Endothelial cell of umbilical vein (primary cell): ENCODE measurements at regions not wholly inside any gene's neighbourhood (a gene's known extent, or its start where the extent isn't known, plus 50 kb on each side); places are given as distances from the start of the nearest gene placed in this dataset.

Experiments
- BruUV-seq: library from RNA; stranded (reverse); fragments of 400-500 nt; replicated peaks from 2 replicates; lab custom pipeline; 2021; lab: Mats Ljungman, UMichigan
- CTCF ChIA-PET: fragments of 300-600, 350-600 bp; sonication (Branson Sonifier 250); formaldehyde crosslinking; loops from one replicate; lab custom pipeline; 2021; ENCODE audit warnings: antibody characterized with exemption, inconsistent platforms; lab: Charles Lee
- POLR2A ChIA-PET: fragments of 300-600, 350-600 bp; sonication (Branson Sonifier 250); formaldehyde crosslinking; loops from one replicate; lab custom pipeline; 2021; ENCODE audit warnings: antibody characterized with exemption, inconsistent platforms; lab: Charles Lee
- DNase-seq: peaks from one replicate; pipeline ENCODE4 v3.0.0-alpha.2; 2011; ENCODE audit warnings: low read depth, low spot score
- FAIRE-seq: peaks from 2 replicates; lab custom pipeline; 2011; peaks lifted over from hg19 to GRCh38; lab: Jason Lieb, UNC
- H2AFZ ChIP-seq: 2 replicates; pipeline ENCODE4 v1.6.0; 2012; ENCODE audit warnings: low read depth, low read length, control low read depth, inconsistent platforms
- H3K27ac ChIP-seq: 2 replicates; pipeline ENCODE4 v1.5.1; 2011; ENCODE audit warnings: low read depth, mild to moderate bottlenecking, control low read depth, low read length, moderate library complexity; ENCODE audit not compliant: insufficient read depth
- H3K27me3 ChIP-seq, 2 experiments: 2 replicates each; pipeline versions ENCODE4 v1.6.0 to v1.6.1; 2011; ENCODE audit warnings: low read length in 2 of 2, mixed read lengths in 1 of 2; ENCODE audit not compliant: control insufficient read depth in 2 of 2, insufficient read depth in 2 of 2
- H3K36me3 ChIP-seq, 2 experiments: 2 replicates in 1 of 2; 3 replicates in 1 of 2; pipeline ENCODE4 v1.5.1; 2011; ENCODE audit warnings: low read length in 2 of 2, mild to moderate bottlenecking in 1 of 2, moderate library complexity in 1 of 2; ENCODE audit not compliant: control insufficient read depth in 2 of 2, insufficient read depth in 2 of 2; ENCODE audit errors: extremely low read depth in 1 of 2
- H3K4me1 ChIP-seq: 3 replicates; pipeline ENCODE4 v1.5.1; 2011; ENCODE audit warnings: mild to moderate bottlenecking, low read length; ENCODE audit not compliant: control insufficient read depth, insufficient read depth; ENCODE audit errors: extremely low read depth
- H3K4me2 ChIP-seq: 2 replicates; pipeline ENCODE4 v1.6.1; 2011; ENCODE audit warnings: low read length, control low read depth, mixed read lengths; ENCODE audit not compliant: insufficient read depth
- H3K4me3 ChIP-seq, 3 experiments: fragments of 200-600 bp in 1 of 3; sonication (generic), shearing (Covaris generic) in 1 of 3; replicated peaks in 1 of 3; 2 replicates each; pipeline ENCODE4 v1.5.1; 2011 to 2016; ENCODE audit warnings: control low read depth in 3 of 3, low read length in 3 of 3, mild to moderate bottlenecking in 2 of 3, inconsistent platforms in 1 of 3, low read depth in 1 of 3, moderate library complexity in 1 of 3; ENCODE audit not compliant: insufficient read depth in 1 of 3
- H3K79me2 ChIP-seq: 2 replicates; pipeline ENCODE4 v1.6.0; 2012; ENCODE audit warnings: low read length, inconsistent platforms; ENCODE audit not compliant: control insufficient read depth, insufficient read depth
- H3K9ac ChIP-seq: replicated peaks from 2 replicates; pipeline ENCODE3; 2011; ENCODE audit warnings: low read length, control low read depth; ENCODE audit not compliant: insufficient read depth; ENCODE audit errors: extremely low read depth
- H3K9me1 ChIP-seq: replicated peaks from 3 replicates; pipeline ENCODE4 v1.6.0; 2011; ENCODE audit warnings: mild to moderate bottlenecking, low read length; ENCODE audit not compliant: control insufficient read depth, insufficient read depth; ENCODE audit errors: extremely low read depth
- H3K9me3 ChIP-seq: replicated peaks from 2 replicates; pipeline ENCODE4 v1.5.1; 2012; ENCODE audit warnings: low read length, inconsistent platforms; ENCODE audit not compliant: control insufficient read depth, insufficient read depth
- H4K20me1 ChIP-seq: replicated peaks from 2 replicates; pipeline ENCODE3; 2011; ENCODE audit warnings: mild to moderate bottlenecking, low read length; ENCODE audit not compliant: control insufficient read depth, insufficient read depth; ENCODE audit errors: extremely low read depth
- CTCF ChIP-seq, 2 donors: IDR thresholded peaks; 1 replicate in 1 of 2; 2 replicates in 1 of 2; pipeline ENCODE4 v1.5.1; 2011; ENCODE audit warnings: low read length in 2 of 2, mild to moderate bottlenecking in 2 of 2, moderate library complexity in 2 of 2, control low read depth in 1 of 2, inconsistent platforms in 1 of 2, low read depth in 1 of 2; ENCODE audit not compliant: insufficient read depth in 1 of 2; ENCODE audit errors: extremely low read depth in 1 of 2
- EZH2 ChIP-seq: IDR thresholded peaks from 2 replicates; pipeline ENCODE4 v1.6.1; 2012; ENCODE audit warnings: borderline replicate concordance, low read depth, mild to moderate bottlenecking, moderate library complexity, low read length, inconsistent platforms; ENCODE audit not compliant: severe bottlenecking
- GATA2 ChIP-seq: IDR thresholded peaks from 2 replicates; pipeline ENCODE4 v1.7.0; 2011; ENCODE audit warnings: low read depth, mild to moderate bottlenecking, moderate library complexity, mixed read lengths, low read length; ENCODE audit not compliant: insufficient read length, insufficient read depth
- JUN ChIP-seq: IDR thresholded peaks from 2 replicates; pipeline ENCODE4 v1.6.1; 2011; ENCODE audit warnings: borderline replicate concordance, low read depth; ENCODE audit not compliant: insufficient read length, insufficient read depth
- MYC ChIP-seq: IDR thresholded peaks from one replicate; pipeline ENCODE4 v1.6.1; 2011; ENCODE audit warnings: mild to moderate bottlenecking, low read depth, low read length
- POLR2A ChIP-seq: IDR thresholded peaks from 2 replicates; pipeline ENCODE4 v1.6.1; 2012; ENCODE audit warnings: low read depth, mild to moderate bottlenecking, control low read depth, low read length
- dilution Hi-C: fragments of 300-500 bp; cut with MboI; formaldehyde crosslinking; loops from one replicate; pipeline ENCODE4 v1.15.0; 2019; ENCODE audit warnings: low sequenced_read_pairs; ENCODE audit not compliant: extremely low pct_ligation_motif_present
- intact Hi-C: fragments of 100-400 bp; cut with micrococcal nuclease; formaldehyde crosslinking; loops from one replicate; pipeline ENCODE4 v1.10.0; 2022

GRCh38 chr2:153604133-153604532, 125.6 kb upstream of the RPRM start:
- POLR2A ChIA-PET, result no interaction called here
- CTCF ChIA-PET, result no interaction called here

More at GRCh38 chr2:153604133-153604532, 125.6 kb upstream of the RPRM start:
- TF ChIP-seq CTCF (IDR thresholded peaks at IDR 0.05; ENCODE audit: extremely low read depth in 1 of 2, insufficient read depth in 1 of 2, low read depth in 1 of 2, low read length in 2 of 2) (no peak), EZH2 (no peak), MYC (no peak), GATA2 (no peak), JUN (no peak), POLR2A (no peak)
- Histone ChIP-seq H3K4me1 (no peaks in the 10 kb centered on the region), H4K20me1 (no peaks in the 10 kb centered on the region), H3K36me3 (no peaks in the 10 kb centered on the region), H3K27me3 (no peaks in the 10 kb centered on the region), H3K4me2 (no peak overlapping the region), H2AFZ (no peak overlapping the region), H3K4me3 (no peak overlapping the region), H3K9me1 (no peaks in the 10 kb centered on the region), H3K9me3 (no peaks in the 10 kb centered on the region), H3K79me2 (no peaks in the 10 kb centered on the region), H3K27ac (no peak overlapping the region), H3K9ac (no peak overlapping the region)
- DNase-seq (no peak), FAIRE-seq (no peak)
- no TSS peak for BruUV-seq
- intact Hi-C loops, result no loop called here
- dilution Hi-C loops, result no loop called here
